Osteoblast (primary cell): ENCODE measurements at regions not wholly inside any gene's neighbourhood (a gene's known extent, or its start where the extent isn't known, plus 50 kb on each side); places are given as distances from the start of the nearest gene placed in this dataset.

Experiments used
- DNase-seq: peaks from one replicate; pipeline ENCODE4 v3.0.0; 2011; ENCODE audit warnings: low spot score, mixed read lengths; ENCODE audit not compliant: insufficient read length; ENCODE audit errors: missing footprints
- H2AFZ ChIP-seq: 2 replicates; pipeline ENCODE4 v1.6.0; 2011; ENCODE audit warnings: mild to moderate bottlenecking, low read length
- H3K27ac ChIP-seq: 2 replicates; pipeline ENCODE4 v1.5.1; 2011; ENCODE audit warnings: mild to moderate bottlenecking, low read depth, low read length, moderate library complexity
- H3K27me3 ChIP-seq: 2 replicates; pipeline ENCODE4 v1.6.0; 2012; ENCODE audit warnings: mild to moderate bottlenecking, control low read depth, inconsistent platforms, low read length, moderate library complexity; ENCODE audit not compliant: insufficient read depth
- H3K36me3 ChIP-seq: 2 replicates; pipeline ENCODE4 v1.5.1; 2011; ENCODE audit warnings: mild to moderate bottlenecking, low read length, control low read depth, moderate library complexity; ENCODE audit not compliant: insufficient read depth
- H3K4me1 ChIP-seq: 2 replicates; pipeline ENCODE4 v1.5.1; 2011; ENCODE audit warnings: mild to moderate bottlenecking, low read length, control low read depth, moderate library complexity; ENCODE audit not compliant: insufficient read depth
- H3K4me2 ChIP-seq: 2 replicates; pipeline ENCODE4 v1.6.0; 2011; ENCODE audit warnings: mild to moderate bottlenecking, low read length; ENCODE audit not compliant: insufficient read depth
- H3K4me3 ChIP-seq: fragments of 200-600 bp; sonication (generic); 3 replicates; pipeline ENCODE4 v1.5.1; 2012; ENCODE audit warnings: mild to moderate bottlenecking, low read length, inconsistent platforms; ENCODE audit not compliant: insufficient read depth
- H3K79me2 ChIP-seq: 2 replicates; pipeline ENCODE4 v1.6.0; 2012; ENCODE audit warnings: mild to moderate bottlenecking, low read length, control low read depth, inconsistent platforms; ENCODE audit not compliant: insufficient read depth
- H3K9me3 ChIP-seq: 2 replicates; pipeline ENCODE4 v1.5.1; 2011; ENCODE audit warnings: low read depth, low read length, control low read depth
- H4K20me1 ChIP-seq: 2 replicates; pipeline ENCODE4 v1.6.0; 2012; ENCODE audit warnings: mild to moderate bottlenecking, low read length, control low read depth; ENCODE audit not compliant: insufficient read depth
- CTCF ChIP-seq: IDR thresholded peaks from 2 replicates; pipeline ENCODE4 v1.5.1; 2011; ENCODE audit warnings: mild to moderate bottlenecking, low read depth, low read length, moderate library complexity; ENCODE audit errors: extremely low read depth

GRCh38 chr15:94033683-94034020 is 197.7 kb upstream of the MCTP2 start:
- Histone ChIP-seq H3K79me2 (no peaks in the 10 kb centered on the region), H3K27ac (no peak overlapping the region), H3K4me2 (no peak overlapping the region), H3K9me3 (no peaks in the 10 kb centered on the region), H4K20me1 (no peaks in the 10 kb centered on the region), H3K4me3 (no peak overlapping the region), H3K4me1 (no peaks in the 10 kb centered on the region), H3K27me3 (no peaks in the 10 kb centered on the region), H2AFZ (no peak overlapping the region), H3K36me3 (no peaks in the 10 kb centered on the region)
- DNase-seq = no peak
- TF ChIP-seq CTCF = no peak

- H2AFZ ChIP-seq = no peak overlapping the region
- no peaks in the 10 kb centered on the region for H3K27me3 ChIP-seq
- TF ChIP-seq CTCF = no peak
- no peaks in the 10 kb centered on the region for H3K79me2 ChIP-seq
- DNase-seq = no peak
- no peaks in the 10 kb centered on the region for H4K20me1 ChIP-seq
- no peak overlapping the region for H3K27ac ChIP-seq
- H3K9me3 ChIP-seq = no peaks in the 10 kb centered on the region
- H3K4me1 ChIP-seq = no peaks in the 10 kb centered on the region
- H3K4me3 ChIP-seq = no peak overlapping the region
- no peak overlapping the region for H3K4me2 ChIP-seq
- H3K36me3 ChIP-seq = no peaks in the 10 kb centered on the region
These were observed 198.2 kb upstream of the MCTP2 start for GRCh38 chr15:94033014-94033682.

GRCh38 chr15:94032571-94032970 is 198.8 kb upstream of the MCTP2 start:
- Histone ChIP-seq H4K20me1 (no peaks in the 10 kb centered on the region), H3K79me2 (no peaks in the 10 kb centered on the region), H3K4me3 (no peak overlapping the region), H2AFZ (no peak overlapping the region), H3K4me1 (no peaks in the 10 kb centered on the region), H3K9me3 (no peaks in the 10 kb centered on the region), H3K27me3 (no peaks in the 10 kb centered on the region), H3K27ac (no peak overlapping the region), H3K36me3 (no peaks in the 10 kb centered on the region), H3K4me2 (no peak overlapping the region)
- TF ChIP-seq CTCF = no peak
- DNase-seq = no peak

GRCh38 chr15:94031072-94031471 is 200.3 kb upstream of the MCTP2 start:
- no peaks in the 10 kb centered on the region for H3K27me3 ChIP-seq
- H3K27ac ChIP-seq = no peak overlapping the region
- H3K4me3 ChIP-seq = no peak overlapping the region
- no peaks in the 10 kb centered on the region for H4K20me1 ChIP-seq
- no peak for TF ChIP-seq CTCF
- no peak overlapping the region for H2AFZ ChIP-seq
- H3K79me2 ChIP-seq = no peaks in the 10 kb centered on the region
- no peak for DNase-seq
- no peaks in the 10 kb centered on the region for H3K9me3 ChIP-seq
- no peaks in the 10 kb centered on the region for H3K36me3 ChIP-seq
- no peaks in the 10 kb centered on the region for H3K4me1 ChIP-seq
- no peak overlapping the region for H3K4me2 ChIP-seq
